PC-9 (cell line): ENCODE measurements at regions not wholly inside any gene's neighbourhood (a gene's known extent, or its start where the extent isn't known, plus 50 kb on each side); places are given as distances from the start of the nearest gene placed in this dataset.

ENCODE experiments used
- BruUV-seq: library from RNA; stranded (reverse); fragments of 400-500 nt; replicated peaks from 2 replicates; lab custom pipeline; 2021; lab: Mats Ljungman, UMichigan
- CTCF ChIA-PET: fragments of 300-600 bp; sonication (Branson Sonifier 250); formaldehyde crosslinking; loops from one replicate; lab custom pipeline; 2022; ENCODE audit warnings: antibody characterized with exemption; lab: Charles Lee
- POLR2A ChIA-PET: fragments of 300-600 bp; sonication (Branson Sonifier 250); formaldehyde crosslinking; loops from one replicate; lab custom pipeline; 2022; ENCODE audit warnings: antibody characterized with exemption; ENCODE audit not compliant: unreplicated experiment; lab: Charles Lee
- DNase-seq, 2 experiments: peaks; one replicate each; pipeline versions ENCODE4 v3.0.0 to v3.0.0-alpha.2; 2015 to 2022; ENCODE audit warnings: mixed read lengths in 1 of 2
- H2AFZ ChIP-seq: fragments of 200-600 bp; sonication (generic); 2 replicates; pipeline ENCODE4 v1.8.1; 2017; ENCODE audit warnings: antibody characterized with exemption
- H3F3A ChIP-seq: fragments of 200-600 bp; sonication (generic); 2 replicates; pipeline ENCODE4 v1.8.1; 2017; ENCODE audit warnings: antibody characterized with exemption, mild to moderate bottlenecking, low read depth; ENCODE audit not compliant: insufficient read depth
- H3K27ac ChIP-seq: fragments of 200-600 bp; sonication (generic); 2 replicates; pipeline ENCODE4 v1.6.1; 2016; ENCODE audit warnings: mixed run types
- H3K27me3 ChIP-seq: fragments of 200-600 bp; sonication (generic); 2 replicates; pipeline ENCODE4 v1.6.1; 2016; ENCODE audit warnings: low read depth, mixed run types; ENCODE audit not compliant: insufficient read depth
- H3K36me3 ChIP-seq: fragments of 200-600 bp; sonication (generic); 2 replicates; pipeline ENCODE4 v1.6.1; 2016; ENCODE audit warnings: low read depth, mixed run types
- H3K4me1 ChIP-seq: fragments of 200-600 bp; sonication (generic); replicated peaks from 2 replicates; pipeline ENCODE4 v1.6.1; 2016; ENCODE audit warnings: mixed run types; ENCODE audit not compliant: insufficient read depth
- H3K4me2 ChIP-seq: fragments of 200-600 bp; sonication (generic); 2 replicates; pipeline ENCODE4 v1.6.1; 2017; ENCODE audit warnings: mixed run types
- H3K4me3 ChIP-seq: fragments of 200-600 bp; sonication (generic); 2 replicates; pipeline ENCODE4 v1.6.1; 2016; ENCODE audit warnings: mixed run types
- H3K79me2 ChIP-seq: fragments of 200-600 bp; sonication (generic); 2 replicates; pipeline ENCODE4 v1.6.1; 2017; ENCODE audit warnings: low read depth, mixed run types
- H3K9me2 ChIP-seq: fragments of 200-600 bp; sonication (generic); 2 replicates; pipeline ENCODE4 v1.8.1; 2017; ENCODE audit warnings: mild to moderate bottlenecking; ENCODE audit not compliant: insufficient read depth
- H3K9me3 ChIP-seq: fragments of 200-600 bp; sonication (generic); 2 replicates; pipeline ENCODE4 v1.8.1; 2016; ENCODE audit warnings: low read depth; ENCODE audit not compliant: insufficient read depth
- H4K20me1 ChIP-seq: fragments of 200-600 bp; sonication (generic); 2 replicates; pipeline ENCODE4 v1.8.1; 2017; ENCODE audit not compliant: insufficient read depth
- EZH2 ChIP-seq: fragments of 200-600 bp; sonication (generic); IDR thresholded peaks from 2 replicates; pipeline ENCODE4 v1.8.0; 2017; ENCODE audit warnings: antibody characterized with exemption, low read depth
- intact Hi-C: fragments of 100-400 bp; cut with micrococcal nuclease; formaldehyde crosslinking; loops from one replicate; pipeline ENCODE4 v1.10.0; 2022; ENCODE audit not compliant: unreplicated experiment
- TF ChIP-seq, protein P1 (sequence below): fragments of 200-600 bp; sonication (generic); conservative IDR thresholded peaks from 2 replicates; pipeline ENCODE4 v1.6.1; 2017; ENCODE audit warnings: mixed run types, antibody characterized with exemption, mild to moderate bottlenecking, moderate library complexity

DNA sequence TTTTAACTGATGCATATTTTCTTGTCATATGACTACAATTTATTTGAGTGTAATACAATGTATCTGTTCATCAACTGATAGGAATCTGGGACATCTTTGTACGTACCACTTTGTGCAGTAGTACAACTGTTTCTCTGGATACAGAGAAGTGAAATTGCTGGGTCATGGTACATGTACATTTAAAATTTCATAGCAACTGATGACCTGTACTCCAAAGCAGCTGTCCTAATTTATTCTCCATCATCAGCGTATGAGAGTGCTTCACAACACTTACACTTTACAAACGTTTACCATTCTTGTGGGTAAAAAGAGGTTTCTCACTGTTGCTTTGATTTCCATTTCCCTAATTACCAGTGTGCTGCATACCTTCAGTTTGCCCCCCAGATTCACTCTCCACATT lies 552.8 kb upstream of the CADM1 start:
- no peaks in the 10 kb centered on the region for H3K4me1 ChIP-seq
- no peak overlapping the region for H3K4me2 ChIP-seq
- no TSS peak for BruUV-seq
- no peaks in the 10 kb centered on the region for H3K9me3 ChIP-seq
- no peaks in the 10 kb centered on the region for H3K36me3 ChIP-seq
- H3K79me2 ChIP-seq, result no peaks in the 10 kb centered on the region
- intact Hi-C loops, result no loop called here
- H3K27ac ChIP-seq, result no peak overlapping the region
- CTCF ChIA-PET, result no interaction called here
- no peak overlapping the region for H2AFZ ChIP-seq
- H4K20me1 ChIP-seq, result no peaks in the 10 kb centered on the region
- POLR2A ChIA-PET, result no interaction called here
- H3K27me3 ChIP-seq, result peaks cover 55% of the 10 kb centered on the region
- H3K4me3 ChIP-seq, result no peak overlapping the region
- H3F3A ChIP-seq, result no peaks in the 10 kb centered on the region
- 0 out of 2 replicates have a peak, but pooled peaks cover 3% of the 10 kb centered on the region for H3K9me2 ChIP-seq
- TF ChIP-seq, protein P1, sequence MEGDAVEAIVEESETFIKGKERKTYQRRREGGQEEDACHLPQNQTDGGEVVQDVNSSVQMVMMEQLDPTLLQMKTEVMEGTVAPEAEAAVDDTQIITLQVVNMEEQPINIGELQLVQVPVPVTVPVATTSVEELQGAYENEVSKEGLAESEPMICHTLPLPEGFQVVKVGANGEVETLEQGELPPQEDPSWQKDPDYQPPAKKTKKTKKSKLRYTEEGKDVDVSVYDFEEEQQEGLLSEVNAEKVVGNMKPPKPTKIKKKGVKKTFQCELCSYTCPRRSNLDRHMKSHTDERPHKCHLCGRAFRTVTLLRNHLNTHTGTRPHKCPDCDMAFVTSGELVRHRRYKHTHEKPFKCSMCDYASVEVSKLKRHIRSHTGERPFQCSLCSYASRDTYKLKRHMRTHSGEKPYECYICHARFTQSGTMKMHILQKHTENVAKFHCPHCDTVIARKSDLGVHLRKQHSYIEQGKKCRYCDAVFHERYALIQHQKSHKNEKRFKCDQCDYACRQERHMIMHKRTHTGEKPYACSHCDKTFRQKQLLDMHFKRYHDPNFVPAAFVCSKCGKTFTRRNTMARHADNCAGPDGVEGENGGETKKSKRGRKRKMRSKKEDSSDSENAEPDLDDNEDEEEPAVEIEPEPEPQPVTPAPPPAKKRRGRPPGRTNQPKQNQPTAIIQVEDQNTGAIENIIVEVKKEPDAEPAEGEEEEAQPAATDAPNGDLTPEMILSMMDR, result no peak
- no peak for TF ChIP-seq EZH2
- DNase-seq, result no peak

DNA sequence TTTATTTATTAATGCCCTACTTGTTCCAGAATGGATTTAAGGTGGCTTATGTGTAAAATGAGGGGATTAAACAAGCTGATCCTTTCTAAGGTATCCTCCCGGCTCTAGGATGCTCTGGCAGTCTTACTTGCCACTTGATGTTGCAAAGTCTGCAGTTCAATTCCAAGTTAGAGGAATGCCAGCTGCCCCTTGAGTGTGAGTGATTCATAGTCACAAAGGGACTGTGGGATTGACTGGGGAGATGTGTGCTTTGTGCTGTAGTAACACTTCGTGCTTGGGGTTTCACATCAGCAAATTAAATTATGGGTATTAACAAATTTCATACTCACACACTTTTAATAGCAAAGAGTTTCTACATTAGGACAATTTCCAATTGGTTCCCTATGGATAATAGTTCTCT lies 550.8 kb upstream of the CADM1 start:
- no peak overlapping the region for H3K4me2 ChIP-seq
- POLR2A ChIA-PET, result no interaction called here
- intact Hi-C loops, result no loop called here
- no peaks in the 10 kb centered on the region for H4K20me1 ChIP-seq
- H3K27me3 ChIP-seq, result peaks cover 69% of the 10 kb centered on the region
- TF ChIP-seq, protein P1, result no peak
- no peak for TF ChIP-seq EZH2
- no peaks in the 10 kb centered on the region for H3K9me3 ChIP-seq
- no peaks in the 10 kb centered on the region for H3K79me2 ChIP-seq
- H3K27ac ChIP-seq, result no peak overlapping the region
- no peaks in the 10 kb centered on the region for H3K4me1 ChIP-seq
- H3K4me3 ChIP-seq, result no peak overlapping the region
- H3F3A ChIP-seq, result no peaks in the 10 kb centered on the region
- H3K36me3 ChIP-seq, result no peaks in the 10 kb centered on the region
- CTCF ChIA-PET, result no interaction called here
- no TSS peak for BruUV-seq
- H3K9me2 ChIP-seq, result 0 out of 2 replicates have a peak, but pooled peaks cover 3% of the 10 kb centered on the region
- no peak for DNase-seq
- H2AFZ ChIP-seq, result no peak overlapping the region

DNA sequence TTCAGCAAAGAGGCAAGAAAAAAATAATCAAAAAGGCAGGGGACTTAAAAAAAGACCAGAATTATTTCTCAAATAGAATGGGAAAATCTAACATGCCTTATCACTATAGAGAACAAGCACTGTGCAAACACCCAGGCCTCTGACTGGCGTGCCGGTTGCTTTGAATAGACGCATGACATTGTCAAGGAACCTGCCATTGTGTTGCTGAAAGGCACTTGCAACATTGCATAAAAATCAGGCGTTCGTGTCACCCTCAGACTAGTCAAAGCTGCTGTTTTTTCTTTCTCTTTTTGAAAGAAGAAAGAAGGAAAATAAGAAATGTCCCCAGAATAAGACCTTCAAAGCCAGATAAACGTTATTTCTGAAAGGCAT lies 549.3 kb upstream of the CADM1 start:
- Histone ChIP-seq H3K79me2 (no peaks in the 10 kb centered on the region), H3K27ac (no peak overlapping the region), H3K27me3 (peaks cover 69% of the 10 kb centered on the region), H2AFZ (no peak overlapping the region), H3K9me3 (no peaks in the 10 kb centered on the region), H3K9me2 (0 out of 2 replicates have a peak, but pooled peaks cover 3% of the 10 kb centered on the region), H3K36me3 (no peaks in the 10 kb centered on the region), H4K20me1 (no peaks in the 10 kb centered on the region), H3K4me1 (no peaks in the 10 kb centered on the region), H3K4me2 (no peak overlapping the region), H3K4me3 (no peak overlapping the region), H3F3A (no peaks in the 10 kb centered on the region)
- DNase-seq, result no peak
- no TSS peak for BruUV-seq
- intact Hi-C loops, result no loop called here
- TF ChIP-seq, protein P1, result no peak
- no peak for TF ChIP-seq EZH2
- ChIA-PET CTCF (no interaction called here), POLR2A (no interaction called here)
